T-helper 1 cell treated with Interleukin-12 subunit alpha and Interleukin-12 subunit beta and Interleukin-4 antibody, amounts not matched to agents 30 μg/mL and 1 μg/mL, for 36 hours (primary cell): ENCODE measurements at regions not wholly inside any gene's neighbourhood (a gene's known extent, or its start where the extent isn't known, plus 50 kb on each side); places are given as distances from the start of the nearest gene placed in this dataset.
"Not testable (repeated sequence)": the region's sequence is repeated elsewhere in the genome, so short reads cannot be mapped to it uniquely, and the experiment has no call there.

ENCODE experiments used
- H3K27ac Mint-ChIP-seq: one replicate; pipeline ENCODE4 v1.8.0; 2021; ENCODE audit warnings: mild to moderate bottlenecking, mixed read lengths
- H3K27me3 Mint-ChIP-seq: one replicate; pipeline ENCODE4 v1.8.0; 2021; ENCODE audit warnings: low read depth, mixed read lengths
- H3K36me3 Mint-ChIP-seq: one replicate; pipeline ENCODE4 v1.8.0; 2021; ENCODE audit warnings: low read depth, mixed read lengths
- H3K4me1 Mint-ChIP-seq: one replicate; pipeline ENCODE4 v1.8.0; 2021; ENCODE audit warnings: low read depth, mixed read lengths
- H3K4me3 Mint-ChIP-seq: one replicate; pipeline ENCODE4 v1.8.0; 2021; ENCODE audit warnings: mild to moderate bottlenecking, moderate library complexity, mixed read lengths
- H3K9me3 Mint-ChIP-seq: one replicate; pipeline ENCODE4 v1.8.0; 2021; ENCODE audit warnings: mixed read lengths

DNA sequence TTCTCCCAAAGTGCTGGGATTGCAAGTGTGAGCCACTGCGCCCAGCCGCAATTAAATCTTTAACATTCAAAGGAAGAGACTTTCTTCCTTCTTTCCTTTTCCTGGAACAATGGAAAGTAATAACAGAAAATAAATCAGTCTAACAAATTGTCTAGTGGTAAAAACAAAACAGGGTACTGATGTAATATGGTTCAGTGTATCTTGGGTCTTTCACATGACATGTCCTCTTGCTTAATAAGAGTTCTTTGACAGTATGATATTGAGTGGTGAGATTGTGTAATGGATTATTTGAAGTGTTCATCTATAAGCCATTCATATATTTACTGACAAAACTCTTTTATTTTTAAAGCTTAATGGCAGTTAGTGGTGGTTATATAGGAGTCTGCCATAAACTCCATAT is 256.6 kb downstream of the SPRY1 start:
- Mint-ChIP-seq H3K27ac (no peak overlapping the region), H3K4me1 (peaks cover 5% of the 10 kb centered on the region)

DNA sequence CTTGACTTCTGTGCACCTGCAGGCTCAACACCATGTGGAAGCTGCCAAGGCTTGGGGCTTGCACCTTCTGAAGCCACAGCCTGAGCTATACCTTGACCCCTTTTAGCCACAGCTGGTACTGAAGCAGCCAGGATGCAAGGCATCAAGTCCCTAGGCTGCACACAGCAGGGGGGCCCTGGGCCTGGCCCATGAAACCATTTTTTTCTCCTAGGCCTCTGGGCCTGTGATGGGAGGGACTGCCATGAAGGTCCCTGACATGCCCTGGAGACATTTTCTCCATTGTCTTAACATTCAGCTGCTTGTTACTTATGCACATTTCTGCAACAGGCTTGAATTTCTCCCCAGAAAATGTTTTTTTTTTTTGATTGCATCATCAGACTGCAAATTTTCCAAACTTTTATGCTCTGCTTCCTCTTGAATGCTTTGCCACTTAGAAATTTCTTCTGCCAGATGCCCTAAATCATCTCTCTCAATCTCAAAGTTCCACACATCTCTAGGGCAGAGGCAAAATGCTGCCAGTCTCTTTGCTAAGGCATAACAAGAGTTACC is 260.2 kb downstream of the SPRY1 start:
- not testable (repeated sequence) for H3K27ac Mint-ChIP-seq, H3K4me3 Mint-ChIP-seq, H3K36me3 Mint-ChIP-seq

More for the DNA sequence above, 256.6 kb downstream of the SPRY1 start:
- H3K36me3 Mint-ChIP-seq, result peaks cover 2% of the 10 kb centered on the region
- H3K9me3 Mint-ChIP-seq, result peaks cover 14% of the 10 kb centered on the region
- H3K27me3 Mint-ChIP-seq, result peaks cover 13% of the 10 kb centered on the region
- no peak overlapping the region for H3K4me3 Mint-ChIP-seq

DNA sequence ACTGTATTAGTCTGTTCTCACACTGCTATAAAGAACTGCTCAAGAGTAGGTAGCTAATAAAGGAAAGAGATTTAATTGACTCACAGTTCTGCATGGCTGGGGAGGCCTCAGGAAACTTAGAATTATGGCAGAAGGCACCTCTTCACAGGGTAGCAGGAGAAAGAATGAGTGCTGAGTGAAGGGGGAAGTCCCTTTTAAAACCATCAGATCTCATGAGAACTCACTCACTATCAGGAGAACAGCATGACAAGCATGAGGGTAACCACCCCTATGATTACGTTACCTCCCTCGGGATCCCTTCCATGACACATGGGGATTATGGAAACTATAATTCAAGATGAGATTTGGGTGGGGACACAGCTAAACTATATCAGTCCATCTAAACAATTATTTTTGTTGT is 261.0 kb downstream of the SPRY1 start:
- Mint-ChIP-seq H3K27me3 (peaks cover 26% of the 10 kb centered on the region), H3K9me3 (peaks cover 14% of the 10 kb centered on the region)
- H3K4me3 Mint-ChIP-seq, H3K27ac Mint-ChIP-seq, H3K36me3 Mint-ChIP-seq, H3K4me1 Mint-ChIP-seq: not testable (repeated sequence)

More for the DNA sequence above, 260.2 kb downstream of the SPRY1 start:
- H3K27me3 Mint-ChIP-seq, result peaks cover 25% of the 10 kb centered on the region
- peaks cover 14% of the 10 kb centered on the region for H3K9me3 Mint-ChIP-seq
- H3K4me1 Mint-ChIP-seq, result not testable (repeated sequence)

DNA sequence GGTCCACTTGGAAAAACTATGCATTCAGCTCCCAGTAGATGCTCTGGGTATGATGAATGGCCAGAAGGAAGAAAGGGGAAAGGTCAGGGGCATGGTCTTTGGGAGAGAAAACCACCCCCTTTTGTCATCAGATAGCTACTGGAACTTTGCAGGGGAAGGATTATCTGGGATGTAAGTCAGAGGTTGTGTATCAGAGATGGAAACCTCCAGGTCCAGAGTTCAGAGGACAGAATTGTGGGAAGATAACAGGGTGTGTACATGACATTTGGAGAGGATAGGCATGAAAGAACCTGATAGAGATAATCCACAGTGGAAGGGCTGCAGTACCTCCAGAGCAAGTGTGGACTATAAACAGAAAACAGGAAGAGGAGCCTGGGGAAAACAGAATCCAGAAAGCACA is 262.7 kb downstream of the SPRY1 start:
- no peak overlapping the region for H3K4me3 Mint-ChIP-seq
- peaks cover 14% of the 10 kb centered on the region for H3K9me3 Mint-ChIP-seq
- H3K27ac Mint-ChIP-seq, result no peak overlapping the region
- peaks cover 2% of the 10 kb centered on the region for H3K36me3 Mint-ChIP-seq
- peaks cover 7% of the 10 kb centered on the region for H3K4me1 Mint-ChIP-seq
- peaks cover 36% of the 10 kb centered on the region for H3K27me3 Mint-ChIP-seq

DNA sequence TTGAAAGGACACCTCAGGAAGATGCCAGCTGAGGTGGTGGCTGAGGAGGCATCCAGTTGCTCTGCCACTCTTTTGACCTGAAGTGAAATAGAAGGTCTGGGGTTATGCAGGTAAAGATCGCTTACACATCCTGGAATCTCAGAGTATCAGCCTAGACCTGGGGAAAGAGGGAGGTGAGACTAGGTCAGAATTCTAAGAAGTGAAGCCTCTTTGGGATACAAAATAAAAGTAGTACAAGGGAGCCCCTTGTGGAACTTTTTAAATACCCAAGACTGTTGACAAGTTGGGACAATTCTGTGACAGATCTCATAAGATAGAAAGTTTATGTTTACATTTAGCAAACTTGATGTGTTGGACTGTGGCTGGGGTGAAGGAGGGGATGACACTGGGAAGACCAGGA is 263.1 kb downstream of the SPRY1 start:
- H3K36me3 Mint-ChIP-seq, result peaks cover 2% of the 10 kb centered on the region
- no peak overlapping the region for H3K27ac Mint-ChIP-seq
- no peak overlapping the region for H3K4me3 Mint-ChIP-seq
- H3K4me1 Mint-ChIP-seq, result peaks cover 7% of the 10 kb centered on the region
- H3K27me3 Mint-ChIP-seq, result peaks cover 38% of the 10 kb centered on the region
- H3K9me3 Mint-ChIP-seq, result peaks cover 14% of the 10 kb centered on the region

DNA sequence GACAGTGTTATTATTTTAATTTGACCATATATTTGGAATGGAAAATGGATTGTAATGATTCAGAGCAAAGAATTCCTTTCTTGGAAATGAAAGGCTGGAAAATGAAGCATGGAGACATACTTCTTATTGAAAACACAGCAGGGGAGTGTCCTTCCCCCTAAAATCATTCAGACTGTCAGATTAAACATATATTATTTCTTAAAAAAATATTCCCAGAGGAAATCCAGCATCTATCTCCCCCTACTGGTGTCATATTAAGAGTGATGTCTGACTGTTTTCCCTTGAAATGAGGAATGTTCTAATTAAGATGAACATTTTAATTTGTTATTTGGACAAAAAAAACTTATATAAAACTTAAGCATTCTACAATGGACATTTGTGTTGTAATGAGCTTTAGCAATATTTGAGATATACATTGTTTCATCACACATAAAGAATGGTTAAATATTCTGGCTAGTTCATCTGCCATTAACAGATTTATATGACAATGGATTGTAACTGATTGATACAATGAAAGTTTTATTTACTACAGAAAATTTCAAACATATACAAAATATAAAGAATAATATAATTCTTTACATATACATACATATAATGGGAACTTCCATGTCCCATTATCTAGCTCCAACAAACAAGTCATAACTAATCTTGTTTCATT is 264.6 kb downstream of the SPRY1 start:
- peaks cover 2% of the 10 kb centered on the region for H3K36me3 Mint-ChIP-seq
- H3K27ac Mint-ChIP-seq, result no peak overlapping the region
- H3K9me3 Mint-ChIP-seq, result peaks cover 6% of the 10 kb centered on the region
- H3K27me3 Mint-ChIP-seq, result peaks cover 47% of the 10 kb centered on the region
- no peak overlapping the region for H3K4me3 Mint-ChIP-seq
- H3K4me1 Mint-ChIP-seq, result peaks cover 7% of the 10 kb centered on the region

DNA sequence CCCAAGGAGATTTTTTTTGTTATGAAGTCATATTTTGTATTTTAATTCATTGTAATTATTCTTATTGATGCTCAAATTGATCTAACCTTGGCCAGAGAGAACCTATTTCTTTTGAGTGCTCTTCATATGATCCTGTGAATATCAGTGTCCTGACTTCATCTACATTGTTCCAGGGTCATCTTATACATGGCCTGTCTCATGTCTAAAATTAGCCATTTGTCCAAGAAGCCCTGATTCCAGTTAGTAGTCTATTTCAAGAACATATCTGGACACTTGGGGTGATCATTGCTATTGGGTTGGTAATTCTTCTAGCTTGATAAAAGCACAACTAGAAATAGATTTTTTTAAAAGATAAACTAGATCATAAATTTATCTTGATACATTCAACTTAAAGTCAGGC is 266.2 kb downstream of the SPRY1 start:
- peaks cover 3% of the 10 kb centered on the region for H3K4me1 Mint-ChIP-seq
- no peaks in the 10 kb centered on the region for H3K36me3 Mint-ChIP-seq
- no peak overlapping the region for H3K4me3 Mint-ChIP-seq
- peaks cover 61% of the 10 kb centered on the region for H3K27me3 Mint-ChIP-seq
- H3K9me3 Mint-ChIP-seq, result no peaks in the 10 kb centered on the region
- H3K27ac Mint-ChIP-seq, result no peak overlapping the region

DNA sequence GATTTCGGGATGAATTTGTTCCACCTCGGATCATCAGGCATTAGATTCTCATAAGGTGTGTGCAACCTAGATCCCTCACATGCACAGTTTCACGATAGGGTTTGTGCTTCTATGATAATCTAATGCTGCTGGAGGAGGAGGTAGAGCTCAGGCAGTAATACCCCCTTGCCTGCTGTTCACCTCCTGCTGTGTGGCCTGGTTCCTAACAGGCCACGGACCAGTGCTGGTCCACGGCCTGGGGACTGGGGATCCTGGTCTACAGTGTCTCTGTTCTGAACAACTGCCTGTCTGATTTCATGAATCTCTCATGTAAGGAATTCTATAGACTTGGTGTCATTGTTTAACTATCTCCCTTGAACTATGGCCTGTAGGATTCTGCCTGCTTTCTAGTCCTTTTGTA is 269.9 kb downstream of the SPRY1 start:
- no peak overlapping the region for H3K27ac Mint-ChIP-seq
- H3K27me3 Mint-ChIP-seq, result peaks cover 62% of the 10 kb centered on the region
- H3K4me3 Mint-ChIP-seq, result no peak overlapping the region
- peaks cover 2% of the 10 kb centered on the region for H3K36me3 Mint-ChIP-seq
- no peaks in the 10 kb centered on the region for H3K9me3 Mint-ChIP-seq
- peaks cover 7% of the 10 kb centered on the region for H3K4me1 Mint-ChIP-seq

DNA sequence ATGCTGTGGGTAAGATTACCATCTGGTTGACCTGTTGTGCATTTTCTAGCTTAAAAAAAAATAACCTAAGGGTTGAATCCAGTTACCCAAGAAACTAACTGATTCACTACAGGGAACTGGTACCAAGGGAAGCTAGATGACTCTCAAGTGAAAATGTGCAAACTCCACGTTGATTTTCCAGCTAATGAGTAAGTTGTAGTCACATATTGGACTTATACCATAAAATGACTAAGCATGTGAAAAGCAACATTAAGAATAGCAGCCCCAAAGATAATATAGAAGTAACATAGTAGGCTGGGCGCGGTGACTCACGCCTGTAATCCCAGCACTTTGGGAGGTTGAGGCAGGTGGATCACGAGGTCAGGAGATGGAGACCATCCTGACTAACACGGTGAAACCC is 270.9 kb downstream of the SPRY1 start:
- H3K27ac Mint-ChIP-seq, result no peak overlapping the region
- H3K36me3 Mint-ChIP-seq, result peaks cover 3% of the 10 kb centered on the region
- no peak overlapping the region for H3K4me3 Mint-ChIP-seq
- H3K27me3 Mint-ChIP-seq, result peaks cover 61% of the 10 kb centered on the region
- H3K4me1 Mint-ChIP-seq, result peaks cover 14% of the 10 kb centered on the region
- H3K9me3 Mint-ChIP-seq, result no peaks in the 10 kb centered on the region

DNA sequence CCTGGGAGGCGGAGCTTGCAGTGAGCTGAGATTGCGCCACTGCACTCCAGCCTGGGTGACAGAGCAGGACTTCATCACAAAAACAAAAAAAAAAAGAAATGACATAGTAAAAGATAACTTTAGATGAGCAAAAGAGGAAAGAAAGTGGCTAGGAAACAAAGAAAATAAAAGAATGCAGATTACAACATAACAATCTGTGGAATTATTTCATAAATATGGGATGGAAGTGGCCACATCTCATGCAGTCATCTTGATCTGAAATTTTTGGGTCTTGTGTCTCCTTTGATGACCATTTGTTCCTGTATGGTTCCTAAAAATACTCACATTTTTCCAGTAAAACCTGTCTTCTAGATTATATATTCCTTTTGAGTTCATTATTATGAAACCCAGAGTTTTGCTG is 271.4 kb downstream of the SPRY1 start:
- peaks cover 3% of the 10 kb centered on the region for H3K36me3 Mint-ChIP-seq
- H3K27ac Mint-ChIP-seq, result no peak overlapping the region
- peaks cover 59% of the 10 kb centered on the region for H3K27me3 Mint-ChIP-seq
- H3K4me3 Mint-ChIP-seq, result no peak overlapping the region
- no peaks in the 10 kb centered on the region for H3K9me3 Mint-ChIP-seq
- peaks cover 15% of the 10 kb centered on the region for H3K4me1 Mint-ChIP-seq

DNA sequence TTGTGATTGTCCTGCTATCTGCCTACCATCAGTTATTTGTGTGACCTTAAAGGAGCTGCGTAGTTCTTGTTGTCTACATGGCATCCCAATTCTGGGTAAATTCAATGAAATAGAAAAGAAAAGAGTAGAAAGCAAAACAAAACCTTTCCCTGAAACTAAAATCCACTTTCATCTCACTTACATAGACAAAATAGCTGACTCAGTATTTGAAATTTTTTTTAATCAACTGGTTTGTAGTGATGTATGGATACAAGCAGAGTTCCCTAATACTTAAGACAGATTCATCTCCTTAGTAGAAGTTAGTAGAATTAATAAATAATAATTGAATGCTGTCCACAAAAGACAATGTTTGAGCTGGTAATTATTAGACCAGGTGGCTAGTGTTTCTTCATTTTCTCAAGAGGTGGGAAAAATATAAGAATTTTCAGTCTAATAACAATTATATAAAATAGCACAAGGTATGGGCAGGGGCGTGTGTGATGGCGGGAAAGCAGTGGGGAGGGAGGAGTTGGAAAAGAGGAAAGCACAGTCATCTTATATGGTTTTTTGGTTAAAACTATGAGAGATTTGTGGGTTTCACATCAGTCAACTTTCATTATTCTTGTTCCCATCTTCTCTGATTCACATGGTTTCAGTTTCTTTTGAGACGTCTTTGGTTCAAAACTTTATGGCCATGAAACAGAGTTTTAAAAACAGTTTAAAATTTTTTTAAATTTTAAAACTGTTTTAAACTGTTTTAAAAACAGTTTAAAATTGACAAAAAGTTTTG is 275.2 kb downstream of the SPRY1 start:
- Mint-ChIP-seq H3K27ac (peak overlapping the region; percentile 50), H3K9me3 (no peaks in the 10 kb centered on the region), H3K4me3 (no peak overlapping the region), H3K36me3 (peaks cover 3% of the 10 kb centered on the region), H3K4me1 (peaks cover 23% of the 10 kb centered on the region), H3K27me3 (peaks cover 62% of the 10 kb centered on the region)

DNA sequence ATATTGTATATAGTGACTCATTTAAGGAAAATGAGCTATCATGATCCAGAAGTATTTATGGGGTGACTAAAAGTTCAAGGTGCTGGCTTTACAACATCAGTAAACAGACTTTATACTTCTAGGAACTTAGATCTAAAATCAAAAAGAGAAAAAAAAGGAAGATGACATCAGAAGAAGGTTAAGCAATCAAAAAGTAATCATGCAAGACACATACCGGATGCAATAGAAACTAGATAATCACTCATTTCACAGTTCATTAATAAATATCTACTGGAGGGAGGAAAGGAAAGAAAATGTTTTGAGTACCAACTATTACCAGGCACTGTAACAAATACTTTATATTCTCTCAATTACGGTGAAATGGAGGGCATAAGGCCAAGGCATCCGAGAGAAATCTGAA is 276.4 kb downstream of the SPRY1 start:
- H3K27ac Mint-ChIP-seq, result no peak overlapping the region
- no peaks in the 10 kb centered on the region for H3K9me3 Mint-ChIP-seq
- H3K27me3 Mint-ChIP-seq, result peaks cover 58% of the 10 kb centered on the region
- H3K4me3 Mint-ChIP-seq, result no peak overlapping the region
- H3K4me1 Mint-ChIP-seq, result peaks cover 23% of the 10 kb centered on the region
- peaks cover 3% of the 10 kb centered on the region for H3K36me3 Mint-ChIP-seq

DNA sequence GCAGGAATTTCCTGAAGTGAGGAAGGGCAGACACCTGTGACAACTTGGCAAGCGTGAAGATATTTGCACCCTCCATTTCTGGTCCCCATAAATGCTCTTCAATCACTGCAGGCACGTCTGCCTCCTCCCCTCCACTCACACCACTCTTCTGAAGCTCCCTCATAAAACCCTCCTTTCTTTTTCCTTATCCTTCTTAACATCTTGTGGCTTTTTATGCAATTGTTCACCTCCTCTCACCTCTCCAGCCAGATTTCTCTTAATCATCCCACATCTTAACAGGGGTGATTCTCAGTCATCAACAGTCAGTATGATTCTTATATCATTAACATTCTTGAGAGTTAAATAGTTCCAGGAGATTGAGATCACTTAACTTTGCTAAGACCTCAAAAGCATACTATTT is 277.4 kb downstream of the SPRY1 start:
- Mint-ChIP-seq H3K27ac (no peak overlapping the region), H3K4me3 (no peak overlapping the region), H3K27me3 (peaks cover 62% of the 10 kb centered on the region), H3K9me3 (no peaks in the 10 kb centered on the region), H3K4me1 (peaks cover 20% of the 10 kb centered on the region), H3K36me3 (peaks cover 3% of the 10 kb centered on the region)

DNA sequence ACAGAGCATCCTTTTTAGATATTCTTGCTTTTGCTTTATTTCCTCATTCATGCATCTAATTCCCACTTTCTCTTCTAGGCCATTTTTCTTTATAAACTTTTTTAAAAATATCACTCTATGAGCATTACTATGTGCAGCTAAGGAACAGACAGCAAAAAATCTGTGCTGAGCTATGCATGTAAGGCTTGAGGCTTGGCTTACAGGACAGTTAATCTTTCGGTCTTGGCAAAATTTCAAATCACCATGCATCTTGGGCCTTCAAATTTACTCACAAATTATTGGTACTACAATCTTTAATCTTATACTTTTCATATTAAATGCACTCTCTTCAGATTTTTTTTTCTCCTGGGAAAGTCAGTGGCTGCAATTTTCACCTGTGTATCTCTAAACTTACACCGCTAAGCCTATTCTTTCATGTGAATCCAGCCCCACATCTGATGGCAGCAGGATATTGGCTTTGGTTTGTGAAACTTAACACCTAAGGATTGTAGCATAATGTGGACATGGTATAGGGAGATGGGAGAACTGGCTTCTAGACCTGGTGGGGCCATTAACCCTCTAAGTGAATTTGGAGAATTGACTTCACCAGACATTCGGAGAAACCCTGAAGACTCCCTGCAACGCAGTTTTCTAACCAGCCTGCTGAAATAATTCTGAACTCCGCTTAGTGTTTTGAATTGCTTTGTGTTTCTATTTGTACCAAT is 278.3 kb downstream of the SPRY1 start:
- Mint-ChIP-seq H3K27me3 (peaks cover 68% of the 10 kb centered on the region), H3K9me3 (no peaks in the 10 kb centered on the region), H3K4me1 (peaks cover 20% of the 10 kb centered on the region), H3K36me3 (peaks cover 3% of the 10 kb centered on the region), H3K27ac (no peak overlapping the region), H3K4me3 (no peak overlapping the region)
